MM.1S (cell line): ENCODE measurements at regions not wholly inside any gene's neighbourhood (a gene's known extent, or its start where the extent isn't known, plus 50 kb on each side); places are given as distances from the start of the nearest gene placed in this dataset.

Experiments
- DNase-seq: peaks from one replicate; pipeline ENCODE4 v3.0.0-alpha.2; 2015
- H2AFZ ChIP-seq: fragments of 300-600 bp; sonication (generic); 2 replicates; pipeline ENCODE4 v1.6.0; 2016; ENCODE audit warnings: antibody characterized with exemption, low read length
- H3F3A ChIP-seq: fragments of 300-600 bp; sonication (generic); 2 replicates; pipeline ENCODE4 v1.6.1; 2016; ENCODE audit warnings: mild to moderate bottlenecking, antibody characterized with exemption, low read length, moderate library complexity, mixed read lengths; ENCODE audit not compliant: insufficient read depth
- H3K27ac ChIP-seq: fragments of 300-600 bp; sonication (generic); 2 replicates; pipeline ENCODE4 v1.5.1; 2016; ENCODE audit warnings: mild to moderate bottlenecking, low read length
- H3K27me3 ChIP-seq: fragments of 300-600 bp; sonication (generic); replicated peaks from 2 replicates; pipeline ENCODE4 v1.6.0; 2016; ENCODE audit warnings: low read length; ENCODE audit not compliant: insufficient read depth
- H3K36me3 ChIP-seq: fragments of 300-600 bp; sonication (generic); replicated peaks from 2 replicates; pipeline ENCODE4 v1.6.1; 2016; ENCODE audit warnings: mild to moderate bottlenecking, low read length, mixed read lengths; ENCODE audit not compliant: insufficient read depth
- H3K4me1 ChIP-seq: fragments of 300-600 bp; sonication (generic); 2 replicates; pipeline ENCODE4 v1.6.1; 2016; ENCODE audit warnings: low read length, mixed read lengths
- H3K4me2 ChIP-seq: fragments of 300-600 bp; sonication (generic); 2 replicates; pipeline ENCODE4 v1.6.0; 2016; ENCODE audit warnings: low read depth, low read length
- H3K4me3 ChIP-seq: fragments of 300-600 bp; sonication (generic); 2 replicates; pipeline ENCODE4 v1.5.1; 2016; ENCODE audit warnings: low read length, mixed read lengths
- H3K79me2 ChIP-seq: fragments of 300-600 bp; sonication (generic); 2 replicates; pipeline ENCODE4 v1.6.1; 2016; ENCODE audit warnings: mixed run types, low read length, mixed read lengths
- H3K9ac ChIP-seq: fragments of 300-600 bp; sonication (generic); 2 replicates; pipeline ENCODE4 v1.6.1; 2016; ENCODE audit warnings: low read length, mixed read lengths
- H3K9me2 ChIP-seq: fragments of 300-600 bp; sonication (generic); replicated peaks from 2 replicates; pipeline ENCODE4 v1.6.1; 2016; ENCODE audit warnings: mild to moderate bottlenecking, low read length, mixed read lengths; ENCODE audit not compliant: insufficient read depth
- H3K9me3 ChIP-seq: fragments of 300-600 bp; sonication (generic); replicated peaks from 2 replicates; pipeline ENCODE4 v1.6.1; 2016; ENCODE audit warnings: mild to moderate bottlenecking, low read length, mixed read lengths; ENCODE audit not compliant: insufficient read depth
- H4K20me1 ChIP-seq: fragments of 300-600 bp; sonication (generic); 2 replicates; pipeline ENCODE4 v1.6.1; 2016; ENCODE audit warnings: mild to moderate bottlenecking, low read length, moderate library complexity, mixed read lengths; ENCODE audit not compliant: insufficient read depth
- EZH2 ChIP-seq: fragments of 300-600 bp; sonication (generic); optimal IDR thresholded peaks from 2 replicates; pipeline ENCODE3; 2017; ENCODE audit warnings: low read depth, mild to moderate bottlenecking, antibody characterized with exemption, low read length, mixed read lengths
- EZH2phosphoT487 ChIP-seq: fragments of 300-600 bp; sonication (generic); IDR thresholded peaks from 2 replicates; pipeline ENCODE4 v1.6.1; 2018; ENCODE audit warnings: antibody characterized with exemption, low read length
- TF ChIP-seq, protein P1 (sequence below): fragments of 300-600 bp; sonication (generic); IDR thresholded peaks from 2 replicates; pipeline ENCODE4 v1.5.1; 2016; ENCODE audit warnings: antibody characterized with exemption, low read length, mixed read lengths

GRCh38 chr7:49261928-49262327, 337.6 kb downstream of the CDC14C start:
- H3K36me3 ChIP-seq: no peaks in the 10 kb centered on the region
- H3K4me2 ChIP-seq: no peak overlapping the region
- H3K27me3 ChIP-seq: no peaks in the 10 kb centered on the region
- no peak overlapping the region for H3K9ac ChIP-seq
- TF ChIP-seq, protein P1, sequence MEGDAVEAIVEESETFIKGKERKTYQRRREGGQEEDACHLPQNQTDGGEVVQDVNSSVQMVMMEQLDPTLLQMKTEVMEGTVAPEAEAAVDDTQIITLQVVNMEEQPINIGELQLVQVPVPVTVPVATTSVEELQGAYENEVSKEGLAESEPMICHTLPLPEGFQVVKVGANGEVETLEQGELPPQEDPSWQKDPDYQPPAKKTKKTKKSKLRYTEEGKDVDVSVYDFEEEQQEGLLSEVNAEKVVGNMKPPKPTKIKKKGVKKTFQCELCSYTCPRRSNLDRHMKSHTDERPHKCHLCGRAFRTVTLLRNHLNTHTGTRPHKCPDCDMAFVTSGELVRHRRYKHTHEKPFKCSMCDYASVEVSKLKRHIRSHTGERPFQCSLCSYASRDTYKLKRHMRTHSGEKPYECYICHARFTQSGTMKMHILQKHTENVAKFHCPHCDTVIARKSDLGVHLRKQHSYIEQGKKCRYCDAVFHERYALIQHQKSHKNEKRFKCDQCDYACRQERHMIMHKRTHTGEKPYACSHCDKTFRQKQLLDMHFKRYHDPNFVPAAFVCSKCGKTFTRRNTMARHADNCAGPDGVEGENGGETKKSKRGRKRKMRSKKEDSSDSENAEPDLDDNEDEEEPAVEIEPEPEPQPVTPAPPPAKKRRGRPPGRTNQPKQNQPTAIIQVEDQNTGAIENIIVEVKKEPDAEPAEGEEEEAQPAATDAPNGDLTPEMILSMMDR: no peak
- TF ChIP-seq EZH2phosphoT487 (no peak), EZH2 (no peak)
- H2AFZ ChIP-seq: no peak overlapping the region
- no peaks in the 10 kb centered on the region for H3K79me2 ChIP-seq
- H3K4me1 ChIP-seq: no peaks in the 10 kb centered on the region
- no peaks in the 10 kb centered on the region for H3K9me3 ChIP-seq
- H3K27ac ChIP-seq: no peak overlapping the region
- no peak overlapping the region for H3K4me3 ChIP-seq
- DNase-seq: no peak
- no peaks in the 10 kb centered on the region for H3F3A ChIP-seq
- H4K20me1 ChIP-seq: no peaks in the 10 kb centered on the region
- no peaks in the 10 kb centered on the region for H3K9me2 ChIP-seq

DNA sequence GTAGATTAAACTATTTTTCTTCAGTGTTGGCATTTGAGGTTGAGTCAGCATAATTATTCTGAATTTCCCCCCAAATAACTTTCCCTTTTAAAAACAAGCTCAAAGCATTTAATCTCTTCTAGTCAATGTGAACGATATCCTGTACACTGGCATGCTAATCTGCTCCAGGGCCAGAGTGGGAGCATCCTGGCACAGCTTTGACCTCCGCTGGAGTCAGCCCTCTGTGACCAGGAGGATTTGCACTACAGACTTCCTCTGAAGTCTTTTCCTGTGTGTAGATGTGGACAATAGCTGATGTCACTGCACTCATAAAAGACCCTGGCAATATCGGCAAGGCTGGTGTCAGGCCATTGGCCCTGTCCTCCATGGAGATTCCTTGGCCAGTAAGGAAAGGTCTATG, 340.2 kb downstream of the CDC14C start:
- Histone ChIP-seq H3K9me3 (no peaks in the 10 kb centered on the region), H3K27me3 (no peaks in the 10 kb centered on the region)
- TF ChIP-seq EZH2phosphoT487 (no peak), EZH2 (no peak)
- TF ChIP-seq, protein P1: no peak

GRCh38 chr7:49273897-49274296, 349.6 kb downstream of the CDC14C start:
- Histone ChIP-seq H3K36me3 (no peaks in the 10 kb centered on the region), H3K9me3 (no peaks in the 10 kb centered on the region), H4K20me1 (no peaks in the 10 kb centered on the region), H3K4me2 (no peak overlapping the region), H2AFZ (no peak overlapping the region), H3K27me3 (no peaks in the 10 kb centered on the region), H3K27ac (no peak overlapping the region), H3F3A (no peaks in the 10 kb centered on the region), H3K4me3 (no peak overlapping the region), H3K9ac (no peak overlapping the region), H3K9me2 (no peaks in the 10 kb centered on the region), H3K4me1 (no peaks in the 10 kb centered on the region), H3K79me2 (no peaks in the 10 kb centered on the region)
- TF ChIP-seq EZH2phosphoT487 (no peak), EZH2 (no peak)
- TF ChIP-seq, protein P1: no peak
- DNase-seq: no peak

More for the DNA sequence above, 340.2 kb downstream of the CDC14C start:
- Histone ChIP-seq H3K9ac (no peak overlapping the region), H3K36me3 (no peaks in the 10 kb centered on the region), H3K79me2 (no peaks in the 10 kb centered on the region), H3K4me3 (no peak overlapping the region), H2AFZ (no peak overlapping the region), H3K27ac (no peak overlapping the region), H3F3A (no peaks in the 10 kb centered on the region), H3K4me2 (no peak overlapping the region), H3K4me1 (no peaks in the 10 kb centered on the region), H4K20me1 (no peaks in the 10 kb centered on the region), H3K9me2 (no peaks in the 10 kb centered on the region)
- DNase-seq: no peak
